Duodenal mucosa (tissue), 2 donors: ENCODE measurements at regions not wholly inside any gene's neighbourhood (a gene's known extent, or its start where the extent isn't known, plus 50 kb on each side); places are given as distances from the start of the nearest gene placed in this dataset.

Experiments used
- H3K27ac ChIP-seq: one replicate; pipeline ENCODE4 v1.7.0; 2013; ENCODE audit warnings: low read depth, low read length
- H3K27me3 ChIP-seq, 2 donors: one replicate each; pipeline ENCODE4 v1.7.0; 2013; ENCODE audit warnings: low read length in 2 of 2, control low read depth in 1 of 2; ENCODE audit not compliant: insufficient read depth in 2 of 2, control insufficient read depth in 1 of 2
- H3K36me3 ChIP-seq, 2 donors: one replicate each; pipeline ENCODE4 v1.7.0; 2013; ENCODE audit warnings: low read length in 2 of 2, control low read depth in 1 of 2; ENCODE audit not compliant: insufficient read depth in 2 of 2, control insufficient read depth in 1 of 2
- H3K4me1 ChIP-seq, 2 donors: one replicate each; pipeline ENCODE4 v1.7.0; 2013; ENCODE audit warnings: low read length in 2 of 2, control low read depth in 1 of 2; ENCODE audit not compliant: insufficient read depth in 2 of 2, control insufficient read depth in 1 of 2
- H3K4me3 ChIP-seq, 2 donors: one replicate each; pipeline ENCODE4 v1.7.0; 2013; ENCODE audit warnings: low read length in 2 of 2, low read depth in 1 of 2
- H3K9ac ChIP-seq, 2 donors: one replicate each; pipeline ENCODE4 v1.7.0; 2013; ENCODE audit warnings: low read length in 2 of 2, low read depth in 1 of 2
- H3K9me3 ChIP-seq, 2 donors: one replicate each; pipeline ENCODE4 v1.7.0; 2013; ENCODE audit warnings: low read length in 2 of 2, control low read depth in 1 of 2; ENCODE audit not compliant: control insufficient read depth in 1 of 2

DNA sequence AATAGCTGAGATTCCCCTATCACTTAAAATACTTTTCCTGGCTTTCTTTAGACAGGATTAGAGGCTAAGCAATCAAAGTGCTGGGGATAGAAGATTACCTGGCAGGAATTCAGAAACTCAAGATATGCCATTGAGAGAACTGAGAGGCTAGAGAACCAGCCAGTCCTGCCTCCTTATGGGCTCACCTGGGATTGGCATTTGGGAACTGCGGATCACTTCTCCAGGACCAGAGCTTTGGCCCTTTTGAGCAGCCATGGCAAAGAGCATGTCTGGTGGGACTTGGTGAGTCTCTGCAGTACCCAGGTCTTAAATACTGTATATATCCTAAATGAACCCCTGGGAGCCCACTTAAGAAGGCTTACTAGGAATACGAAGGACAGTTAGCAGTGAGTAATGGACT is 399.1 kb downstream of the BTBD3 start:
- Histone ChIP-seq H3K27ac (no peak overlapping the region), H3K27me3 (no peaks in the 10 kb centered on the region)

GRCh38 chr20:12317433-12317832 is 399.7 kb downstream of the BTBD3 start:
- H3K27ac ChIP-seq, result no peak overlapping the region
- H3K9me3 ChIP-seq, result no peaks in the 10 kb centered on the region
- no peaks in the 10 kb centered on the region for H3K27me3 ChIP-seq
- no peaks in the 10 kb centered on the region for H3K36me3 ChIP-seq
- H3K9ac ChIP-seq, result no peak overlapping the region
- no peak overlapping the region for H3K4me3 ChIP-seq
- no peaks in the 10 kb centered on the region for H3K4me1 ChIP-seq

More for the DNA sequence above, 399.1 kb downstream of the BTBD3 start:
- Histone ChIP-seq H3K9me3 (no peaks in the 10 kb centered on the region), H3K9ac (no peak overlapping the region), H3K36me3 (no peaks in the 10 kb centered on the region), H3K4me1 (no peaks in the 10 kb centered on the region), H3K4me3 (no peak overlapping the region)

DNA sequence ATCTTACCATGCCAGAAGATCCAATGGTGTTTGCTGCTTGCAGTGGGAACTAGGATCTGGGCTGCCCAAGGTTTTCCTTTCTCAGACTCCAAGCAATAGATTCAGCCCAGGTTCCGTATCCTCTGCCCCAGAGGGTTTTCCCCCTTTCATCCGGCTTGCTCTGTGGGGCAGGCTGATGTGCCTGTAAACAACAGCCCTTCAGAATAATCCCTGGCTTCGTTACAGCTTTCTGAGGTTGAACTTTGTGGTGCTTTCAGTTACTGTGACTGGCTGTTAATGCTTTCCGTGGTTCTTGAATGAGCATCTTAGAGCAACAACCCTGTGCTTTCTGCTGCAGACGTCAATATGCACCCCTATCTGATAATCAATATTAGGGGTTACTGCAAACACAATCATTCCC is 400.4 kb downstream of the BTBD3 start:
- H3K9me3 ChIP-seq, result no peaks in the 10 kb centered on the region
- H3K9ac ChIP-seq, result no peak overlapping the region
- H3K4me1 ChIP-seq, result no peaks in the 10 kb centered on the region
- no peak overlapping the region for H3K4me3 ChIP-seq
- no peaks in the 10 kb centered on the region for H3K36me3 ChIP-seq
- H3K27me3 ChIP-seq, result no peaks in the 10 kb centered on the region
- no peak overlapping the region for H3K27ac ChIP-seq

DNA sequence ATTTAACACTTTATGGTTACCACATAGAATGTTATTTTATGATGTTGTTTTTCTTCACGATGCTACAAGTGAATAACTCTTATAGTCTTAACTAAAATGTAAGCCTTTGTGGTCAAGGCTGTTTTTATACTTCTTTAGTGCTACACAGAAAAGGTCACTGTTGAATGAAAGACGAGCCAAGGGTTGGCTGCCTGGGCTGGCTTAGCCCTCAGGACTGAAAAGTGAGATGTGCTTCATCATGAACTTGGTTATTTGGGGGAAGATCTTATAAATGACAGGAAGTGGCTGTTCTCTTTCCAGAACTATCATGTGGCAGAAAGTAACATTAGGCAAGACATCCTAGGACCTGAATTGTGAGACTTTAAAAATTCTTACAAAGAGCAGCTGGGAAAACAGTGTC is 404.0 kb downstream of the BTBD3 start:
- Histone ChIP-seq H3K27me3 (no peaks in the 10 kb centered on the region), H3K36me3 (no peaks in the 10 kb centered on the region), H3K27ac (no peak overlapping the region), H3K4me3 (no peak overlapping the region), H3K9me3 (no peaks in the 10 kb centered on the region), H3K9ac (no peak overlapping the region), H3K4me1 (no peaks in the 10 kb centered on the region)

GRCh38 chr20:12327205-12327604 is 409.5 kb downstream of the BTBD3 start:
- no peaks in the 10 kb centered on the region for H3K4me1 ChIP-seq
- no peak overlapping the region for H3K4me3 ChIP-seq
- no peaks in the 10 kb centered on the region for H3K36me3 ChIP-seq
- H3K27me3 ChIP-seq, result no peaks in the 10 kb centered on the region
- no peaks in the 10 kb centered on the region for H3K9me3 ChIP-seq
- no peak overlapping the region for H3K9ac ChIP-seq
- no peak overlapping the region for H3K27ac ChIP-seq

DNA sequence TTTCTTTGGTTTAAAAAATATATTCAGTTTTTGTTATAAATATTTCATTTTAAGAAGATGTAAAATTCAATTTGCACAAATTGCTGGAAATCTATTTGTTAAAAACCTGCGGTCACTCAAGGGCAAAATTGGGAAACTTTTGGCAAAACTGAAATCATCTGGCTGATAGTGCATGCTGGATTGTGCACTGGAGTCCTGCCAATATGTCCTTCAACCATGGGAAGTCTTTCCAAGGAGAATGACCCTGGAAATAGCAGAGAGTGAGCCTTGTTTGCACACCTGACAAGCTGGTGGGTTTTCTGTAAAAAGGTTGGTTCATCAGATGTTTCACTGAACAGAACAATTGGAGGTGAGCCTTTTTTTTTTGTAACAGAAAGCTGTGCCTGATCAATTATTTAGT is 413.5 kb downstream of the BTBD3 start:
- Histone ChIP-seq H3K27me3 (no peaks in the 10 kb centered on the region), H3K4me3 (no peak overlapping the region), H3K4me1 (no peaks in the 10 kb centered on the region), H3K36me3 (no peaks in the 10 kb centered on the region), H3K9ac (no peak overlapping the region), H3K9me3 (no peaks in the 10 kb centered on the region), H3K27ac (no peak overlapping the region)

DNA sequence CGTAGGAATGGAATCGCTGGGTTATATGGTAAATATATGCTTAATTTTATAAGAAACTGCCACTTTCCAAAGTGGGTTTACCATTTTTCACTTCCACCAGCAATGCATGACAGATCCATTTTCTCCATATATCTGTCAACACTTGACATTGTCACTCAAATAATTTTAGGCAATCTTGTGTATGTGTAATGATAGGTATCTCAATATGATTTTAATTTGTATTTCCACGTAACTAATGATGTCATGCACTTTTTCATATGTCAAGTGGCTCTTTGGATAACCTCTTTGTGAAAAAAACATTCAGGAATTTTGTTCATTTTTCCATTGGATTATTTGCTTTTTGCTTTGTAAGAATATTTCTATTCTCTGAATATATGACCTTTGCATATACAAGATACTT is 419.9 kb downstream of the BTBD3 start:
- no peaks in the 10 kb centered on the region for H3K9me3 ChIP-seq

GRCh38 chr20:12345978-12346377 is 428.3 kb downstream of the BTBD3 start:
- H3K9ac ChIP-seq, result no peak overlapping the region

More for the DNA sequence above, 419.9 kb downstream of the BTBD3 start:
- Histone ChIP-seq H3K27me3 (no peaks in the 10 kb centered on the region), H3K27ac (no peak overlapping the region), H3K36me3 (no peaks in the 10 kb centered on the region), H3K4me3 (no peak overlapping the region), H3K9ac (no peak overlapping the region), H3K4me1 (no peaks in the 10 kb centered on the region)

GRCh38 chr20:12353842-12354241 is 436.1 kb downstream of the BTBD3 start:
- Histone ChIP-seq H3K9me3 (no peaks in the 10 kb centered on the region), H3K27ac (no peak overlapping the region), H3K4me1 (no peaks in the 10 kb centered on the region), H3K36me3 (no peaks in the 10 kb centered on the region), H3K27me3 (no peaks in the 10 kb centered on the region), H3K4me3 (no peak overlapping the region), H3K9ac (no peak overlapping the region)

More at GRCh38 chr20:12345978-12346377, 428.3 kb downstream of the BTBD3 start:
- no peak overlapping the region for H3K27ac ChIP-seq
- no peak overlapping the region for H3K4me3 ChIP-seq
- H3K36me3 ChIP-seq, result no peaks in the 10 kb centered on the region
- H3K4me1 ChIP-seq, result no peaks in the 10 kb centered on the region
- H3K9me3 ChIP-seq, result no peaks in the 10 kb centered on the region
- no peaks in the 10 kb centered on the region for H3K27me3 ChIP-seq

DNA sequence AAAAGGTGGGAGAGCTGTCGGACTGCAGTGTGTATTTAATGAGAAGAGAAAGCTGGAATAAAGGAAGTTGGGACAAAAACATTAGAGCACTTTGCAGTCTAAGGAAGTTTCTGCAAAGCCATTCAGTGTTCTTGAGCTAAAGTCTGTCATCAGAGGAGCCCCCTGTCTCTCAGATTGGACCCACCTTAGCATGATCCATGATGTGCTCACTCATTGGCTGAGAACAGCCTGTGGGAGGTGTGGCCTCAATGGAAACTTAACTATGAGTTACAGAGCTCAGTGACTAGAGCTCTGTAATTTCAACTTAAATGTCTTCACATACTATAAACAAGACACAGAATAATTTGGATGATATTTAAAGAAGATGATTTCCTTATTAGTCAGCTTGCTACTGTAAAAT is 437.0 kb downstream of the BTBD3 start:
- H3K4me3 ChIP-seq, result no peak overlapping the region
- no peaks in the 10 kb centered on the region for H3K27me3 ChIP-seq
- no peaks in the 10 kb centered on the region for H3K9me3 ChIP-seq
- H3K36me3 ChIP-seq, result no peaks in the 10 kb centered on the region
- no peak overlapping the region for H3K9ac ChIP-seq
- no peak overlapping the region for H3K27ac ChIP-seq
- no peaks in the 10 kb centered on the region for H3K4me1 ChIP-seq

DNA sequence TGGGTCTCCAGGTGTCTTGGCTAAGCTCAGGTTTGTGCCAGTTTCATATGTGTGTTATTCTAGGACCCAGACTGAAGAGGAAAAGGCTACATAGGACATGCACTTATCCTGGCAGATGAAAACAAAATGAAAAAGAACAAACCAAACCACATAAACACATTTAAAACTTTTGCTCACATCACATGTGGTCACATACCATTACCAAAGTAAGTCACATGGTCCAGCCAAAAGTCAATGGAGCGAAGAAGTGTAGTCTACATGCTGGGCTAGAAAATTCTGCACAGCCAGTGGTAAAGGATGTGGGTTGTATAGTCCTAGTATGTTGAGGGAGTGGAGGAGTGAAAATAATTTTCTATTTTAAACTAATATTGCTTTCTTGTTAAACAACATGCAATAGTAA is 437.5 kb downstream of the BTBD3 start:
- Histone ChIP-seq H3K36me3 (no peaks in the 10 kb centered on the region), H3K9me3 (no peaks in the 10 kb centered on the region), H3K9ac (no peak overlapping the region), H3K27ac (no peak overlapping the region), H3K27me3 (no peaks in the 10 kb centered on the region), H3K4me1 (no peaks in the 10 kb centered on the region), H3K4me3 (no peak overlapping the region)
